ENCODE measurements at regions not wholly inside any gene's neighbourhood (a gene's known extent, or its start where the extent isn't known, plus 50 kb on each side); places are given as distances from the start of the nearest gene placed in this dataset.

- TF ChIP-seq CTCF (IDR thresholded peaks at IDR 0.05): no peak
- no peak for TF ChIP-seq POLR2AphosphoS5 (IDR thresholded peaks at IDR 0.05; ENCODE audit: low read depth, low read length)
- TF ChIP-seq TCF7L2 (IDR thresholded peaks at IDR 0.05; ENCODE audit: low read depth, low read length): no peak
- no peak for TF ChIP-seq SIN3A (IDR thresholded peaks at IDR 0.05; ENCODE audit: borderline replicate concordance, insufficient read depth, low read depth, low read length)
Measured at GRCh38 chr3:73257186-73257585, 195.7 kb downstream of the EBLN2 start.

Measured in Panc1 (cell line).